Stromal cell of bone marrow (primary cell): ENCODE measurements at regions not wholly inside any gene's neighbourhood (a gene's known extent, or its start where the extent isn't known, plus 50 kb on each side); places are given as distances from the start of the nearest gene placed in this dataset.

Experiments used
- DNase-seq: peaks from one replicate; pipeline ENCODE4 v3.0.0-alpha.2; 2012; ENCODE audit warnings: low read depth

- DNase-seq: no peak
These were observed 856.4 kb upstream of the INTU start for GRCh38 chr4:126776361-126776760.

DNA sequence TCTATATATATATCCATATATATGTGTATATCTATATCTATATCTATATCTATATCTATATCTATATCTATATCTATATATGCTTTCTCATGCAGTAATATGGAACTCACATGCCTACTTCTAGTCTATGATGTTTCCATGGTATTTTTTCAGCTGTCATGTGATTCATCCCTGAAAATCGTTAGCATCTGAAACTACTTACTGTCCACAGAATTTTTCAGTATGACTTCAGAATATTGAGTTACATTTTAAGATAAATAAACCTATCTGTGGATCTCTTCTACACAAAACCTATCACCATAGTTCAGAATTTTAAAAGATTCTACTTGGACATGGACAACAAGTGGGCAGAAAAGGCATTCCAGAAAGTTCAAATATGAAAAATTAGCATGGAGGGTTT lies 855.1 kb upstream of the INTU start:
- peak; percentile 69 for DNase-seq

DNA sequence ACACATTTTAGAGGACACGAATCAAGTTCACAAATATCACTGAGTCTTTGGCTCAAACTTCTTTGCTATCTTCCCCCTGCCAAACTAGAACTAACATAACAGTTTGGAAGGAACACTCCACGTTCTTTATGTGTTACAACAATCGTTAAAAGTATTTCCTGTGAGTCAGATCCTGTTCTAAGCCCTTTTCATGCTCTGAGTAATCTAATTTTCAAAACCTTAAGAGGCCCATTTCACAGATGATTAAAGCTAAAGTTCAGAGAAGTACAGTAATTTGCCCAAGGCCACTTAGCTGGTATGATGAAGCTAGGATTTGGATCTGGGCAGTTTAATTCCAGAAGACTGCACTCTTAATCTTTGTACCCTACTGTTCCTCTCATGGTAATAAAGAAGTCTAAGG lies 854.4 kb upstream of the INTU start:
- DNase-seq: peak; percentile 31

GRCh38 chr4:126779001-126779400 lies 853.8 kb upstream of the INTU start:
- DNase-seq: no peak

DNA sequence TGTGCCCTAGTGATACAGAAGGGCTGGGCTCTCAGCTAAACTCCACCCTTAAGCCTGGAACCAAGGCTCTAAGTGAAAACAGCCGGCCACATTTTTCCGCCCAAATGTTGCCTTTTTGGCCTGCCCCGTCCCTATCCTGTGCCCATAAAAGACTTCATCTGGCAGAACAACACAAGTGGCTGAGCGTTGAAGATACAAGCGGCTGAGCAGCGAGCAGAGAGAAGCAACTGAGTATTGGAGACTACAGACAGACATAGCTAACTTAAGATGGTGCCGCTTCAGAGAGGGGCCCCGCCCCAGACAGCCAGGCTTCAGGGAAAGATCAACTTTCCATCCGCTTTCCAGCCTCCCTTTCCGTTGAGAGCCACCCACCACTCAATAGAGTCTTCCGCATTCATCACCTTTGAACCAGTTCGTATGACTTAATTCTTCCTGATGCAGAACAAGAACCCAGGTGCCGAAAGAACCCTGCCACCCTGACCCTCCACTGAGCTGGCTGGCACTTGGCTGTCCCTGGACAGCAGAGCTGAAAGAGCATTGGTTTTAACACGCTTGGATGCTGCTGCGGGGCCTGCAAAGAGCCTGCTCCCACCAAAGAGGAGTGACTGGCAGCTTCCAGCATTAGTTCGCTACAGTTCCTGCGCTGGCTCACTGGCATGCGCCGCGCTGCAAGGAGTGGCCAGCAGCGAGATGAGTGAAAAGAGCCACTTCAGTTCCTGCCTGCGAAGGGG lies 853.2 kb upstream of the INTU start:
- DNase-seq: no peak

DNA sequence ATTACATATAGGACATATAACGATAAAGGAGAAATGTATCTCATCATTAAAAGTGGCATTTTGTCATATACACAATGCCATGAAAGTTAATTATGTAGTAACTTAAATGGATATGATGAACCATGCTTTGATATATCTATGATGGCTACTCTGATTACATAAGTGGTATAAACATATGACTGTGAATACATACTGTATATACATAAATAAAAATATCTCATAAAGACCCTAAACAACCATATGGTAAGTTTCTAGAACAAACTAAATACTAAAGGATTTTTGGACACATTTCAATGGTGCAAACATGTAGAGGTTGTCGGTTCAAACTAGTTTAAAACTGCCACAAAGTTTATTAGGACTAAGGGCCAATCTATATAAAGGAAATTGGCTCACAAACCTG lies 849.6 kb upstream of the INTU start:
- no peak for DNase-seq

GRCh38 chr4:126784966-126785580 lies 847.7 kb upstream of the INTU start:
- DNase-seq: no peak

DNA sequence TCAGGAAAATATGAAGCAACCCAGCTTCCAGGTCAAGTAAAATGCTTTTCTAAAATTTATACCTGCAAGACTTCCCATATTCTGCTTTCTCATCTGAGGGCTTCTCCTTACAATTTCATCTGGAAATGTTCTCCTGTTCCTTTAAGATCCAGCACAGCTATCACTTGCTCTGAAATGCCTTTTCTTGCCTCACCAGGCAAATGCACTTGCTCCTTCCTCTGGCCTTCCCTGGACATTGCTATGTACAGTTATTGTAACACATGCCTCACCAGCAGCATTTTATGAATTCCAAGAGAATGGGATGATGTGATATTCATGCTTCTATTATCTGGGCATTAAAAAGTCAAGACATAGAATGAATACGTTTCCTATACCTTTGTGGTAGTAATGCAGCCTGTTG lies 842.1 kb upstream of the INTU start:
- DNase-seq: no peak

DNA sequence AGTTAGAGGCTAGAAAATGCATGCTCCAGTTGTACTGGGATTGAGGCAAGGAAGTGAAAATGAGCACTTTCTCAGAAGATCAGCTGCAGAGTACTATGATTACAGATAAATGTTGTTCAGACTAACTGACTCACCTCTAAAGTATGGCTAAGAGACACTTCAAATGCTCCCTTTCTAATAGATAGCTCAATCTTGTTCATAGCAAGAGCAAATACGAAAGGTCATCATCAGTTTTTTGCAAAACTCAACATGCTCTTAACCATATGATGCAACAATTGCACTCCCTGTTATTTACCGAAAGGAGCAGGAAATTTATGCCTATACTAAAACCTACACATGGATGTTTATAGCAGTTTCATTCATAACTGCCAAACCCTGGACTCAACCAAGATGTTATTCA lies 838.4 kb upstream of the INTU start:
- DNase-seq: no peak

- DNase-seq: no peak
These were observed 834.5 kb upstream of the INTU start for GRCh38 chr4:126798214-126798613.

DNA sequence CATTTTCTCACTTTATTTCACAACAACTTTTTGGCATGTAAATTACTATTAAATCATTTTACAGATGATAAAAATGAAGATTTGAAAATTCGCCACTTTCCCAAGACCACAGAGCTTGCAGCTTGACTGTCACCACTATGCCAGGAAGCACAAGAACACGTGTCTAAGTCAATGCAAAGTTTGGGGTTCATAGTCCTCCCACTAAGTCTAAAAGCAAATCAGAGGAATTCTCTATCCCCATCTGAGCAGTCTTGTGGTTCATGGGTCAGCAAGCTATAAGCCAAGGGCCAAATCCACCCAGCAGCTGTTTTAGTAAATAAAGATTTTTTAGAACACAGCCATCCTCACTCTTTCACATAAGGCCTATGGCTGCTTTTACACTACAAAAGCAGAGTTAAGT lies 833.3 kb upstream of the INTU start:
- DNase-seq: no peak

DNA sequence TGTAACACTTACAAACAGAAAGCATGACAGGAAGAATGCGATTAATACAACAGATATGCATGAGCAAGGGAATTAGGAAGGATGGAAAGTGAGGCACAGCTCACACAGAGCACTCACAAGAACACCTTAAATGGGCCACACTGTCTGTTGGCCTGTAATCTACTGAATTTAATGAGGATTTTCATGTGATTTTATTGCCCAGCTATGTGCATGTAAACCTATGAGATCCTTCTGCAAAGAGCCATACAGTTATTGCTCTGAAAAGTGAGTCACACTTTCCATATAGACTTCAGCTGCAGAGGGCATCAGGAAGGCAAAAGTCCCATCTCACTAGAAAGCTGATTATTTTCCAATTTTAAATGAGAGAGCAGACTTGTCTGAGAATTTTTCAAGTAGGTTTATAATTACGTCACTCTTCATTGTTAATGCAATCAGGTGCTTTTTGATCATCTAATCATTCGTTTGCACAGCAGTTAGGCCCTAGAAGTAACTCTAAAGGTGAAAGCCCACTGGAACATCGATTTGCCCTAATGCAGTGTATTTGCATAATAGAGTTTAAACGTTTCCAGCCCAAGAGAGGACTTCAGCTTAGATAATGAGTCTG lies 832.7 kb upstream of the INTU start:
- DNase-seq: no peak

DNA sequence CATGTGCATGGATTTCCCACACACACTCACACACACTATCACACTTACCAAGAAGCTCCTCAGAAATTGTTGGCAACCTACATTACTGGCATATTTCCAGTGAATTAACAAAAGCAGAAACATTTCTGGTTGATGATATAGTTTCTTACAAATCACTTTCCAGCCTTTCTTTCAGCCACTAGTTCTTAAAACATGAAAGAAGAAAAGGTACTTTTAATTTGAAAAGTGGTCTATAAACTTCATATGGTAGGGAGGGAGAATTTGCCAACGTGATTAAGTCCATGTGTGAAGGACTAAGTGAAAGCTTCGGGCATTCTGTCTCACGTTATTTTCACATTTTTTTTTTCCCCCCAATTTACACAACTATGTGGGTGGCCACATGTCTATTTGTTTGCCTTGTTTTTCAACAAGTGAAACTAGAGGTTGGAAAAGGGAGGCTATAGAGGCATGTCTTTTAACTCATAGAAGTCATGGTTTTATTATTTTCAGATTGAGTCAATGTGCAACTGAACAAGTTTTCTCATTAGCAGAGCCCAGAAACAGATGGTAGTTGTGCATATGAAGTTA lies 832.1 kb upstream of the INTU start:
- DNase-seq: no peak

DNA sequence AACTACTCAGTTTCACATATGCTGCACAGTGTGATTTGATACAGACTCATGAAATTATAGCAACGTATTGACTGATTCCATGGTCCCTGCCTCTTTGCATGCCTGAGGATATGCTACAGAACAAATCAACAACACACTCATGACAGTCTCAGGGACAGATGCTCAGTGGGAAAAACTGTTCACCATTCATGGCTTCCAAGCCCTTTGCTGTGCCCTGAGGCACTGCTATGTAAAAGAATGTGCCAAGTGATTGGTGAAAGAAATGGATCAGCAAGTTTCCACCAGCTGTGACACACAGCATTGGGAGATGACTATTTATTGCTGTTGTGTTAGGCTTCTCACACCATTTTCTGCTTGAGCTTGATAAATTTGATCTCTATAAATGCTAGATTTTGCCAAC lies 825.6 kb upstream of the INTU start:
- DNase-seq: no peak

- no peak for DNase-seq
These were observed 820.7 kb upstream of the INTU start for GRCh38 chr4:126812076-126812475.

GRCh38 chr4:126820631-126821030 lies 812.1 kb upstream of the INTU start:
- DNase-seq: no peak

GRCh38 chr4:126821152-126821551 lies 811.6 kb upstream of the INTU start:
- DNase-seq: no peak

- no peak for DNase-seq
These were observed 807.7 kb upstream of the INTU start for GRCh38 chr4:126825083-126825482.

DNA sequence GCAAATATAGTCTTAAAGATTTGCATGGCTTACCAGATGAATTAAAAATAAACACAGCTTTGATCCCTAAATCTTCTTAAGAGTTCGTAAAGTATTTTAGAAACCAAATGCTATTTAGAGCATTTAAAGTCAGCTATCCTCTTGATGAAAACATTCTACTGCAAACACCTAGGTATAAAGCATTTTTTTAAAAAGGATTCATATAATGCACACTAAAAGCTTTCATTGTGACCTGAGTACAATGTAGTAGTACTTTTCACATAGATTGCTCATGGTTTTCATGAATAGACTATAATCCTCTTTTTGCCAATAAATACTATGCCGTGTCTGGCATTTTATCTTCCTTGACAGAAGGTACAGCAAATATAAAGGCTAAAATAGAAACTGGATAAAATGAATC lies 805.1 kb upstream of the INTU start:
- no peak for DNase-seq

DNA sequence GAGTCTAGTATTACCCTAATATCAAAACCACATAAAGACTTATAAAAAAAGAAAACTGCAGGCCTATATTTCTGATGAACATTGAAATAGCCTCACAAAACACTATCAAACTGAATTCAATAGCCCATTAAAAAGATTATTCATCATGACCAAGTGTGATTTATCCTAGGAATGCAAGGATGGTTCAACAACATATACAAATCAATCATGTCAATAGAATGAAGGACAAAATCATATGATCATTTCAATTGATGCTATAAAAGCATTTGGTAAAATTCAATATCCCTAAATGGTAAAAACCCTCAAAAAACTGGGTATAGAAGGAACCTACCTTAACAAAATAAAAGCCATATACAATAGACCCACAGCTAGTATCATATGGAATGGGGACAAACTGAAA lies 797.9 kb upstream of the INTU start:
- no peak for DNase-seq

GRCh38 chr4:126838941-126839679 lies 793.6 kb upstream of the INTU start:
- DNase-seq: peak; percentile 32

GRCh38 chr4:126843492-126844067 lies 789.2 kb upstream of the INTU start:
- DNase-seq: no peak
